Endothelial cell of umbilical vein (primary cell): ENCODE measurements at regions not wholly inside any gene's neighbourhood (a gene's known extent, or its start where the extent isn't known, plus 50 kb on each side); places are given as distances from the start of the nearest gene placed in this dataset.
"Not testable (repeated sequence)": the region's sequence is repeated elsewhere in the genome, so short reads cannot be mapped to it uniquely, and the experiment has no call there.

Source experiments
- BruUV-seq: library from RNA; stranded (reverse); fragments of 400-500 nt; replicated peaks from 2 replicates; lab custom pipeline; 2021; lab: Mats Ljungman, UMichigan
- CTCF ChIA-PET: fragments of 300-600, 350-600 bp; sonication (Branson Sonifier 250); formaldehyde crosslinking; loops from one replicate; lab custom pipeline; 2021; ENCODE audit warnings: antibody characterized with exemption, inconsistent platforms; lab: Charles Lee
- POLR2A ChIA-PET: fragments of 300-600, 350-600 bp; sonication (Branson Sonifier 250); formaldehyde crosslinking; loops from one replicate; lab custom pipeline; 2021; ENCODE audit warnings: antibody characterized with exemption, inconsistent platforms; lab: Charles Lee
- DNase-seq: peaks from one replicate; pipeline ENCODE4 v3.0.0-alpha.2; 2011; ENCODE audit warnings: low read depth, low spot score
- FAIRE-seq: peaks from 2 replicates; lab custom pipeline; 2011; peaks lifted over from hg19 to GRCh38; lab: Jason Lieb, UNC
- H2AFZ ChIP-seq: 2 replicates; pipeline ENCODE4 v1.6.0; 2012; ENCODE audit warnings: low read depth, low read length, control low read depth, inconsistent platforms
- H3K27ac ChIP-seq: 2 replicates; pipeline ENCODE4 v1.5.1; 2011; ENCODE audit warnings: low read depth, mild to moderate bottlenecking, control low read depth, low read length, moderate library complexity; ENCODE audit not compliant: insufficient read depth
- H3K27me3 ChIP-seq, 2 experiments: 2 replicates each; pipeline versions ENCODE4 v1.6.0 to v1.6.1; 2011; ENCODE audit warnings: low read length in 2 of 2, mixed read lengths in 1 of 2; ENCODE audit not compliant: control insufficient read depth in 2 of 2, insufficient read depth in 2 of 2
- H3K36me3 ChIP-seq, 2 experiments: 2 replicates in 1 of 2; 3 replicates in 1 of 2; pipeline ENCODE4 v1.5.1; 2011; ENCODE audit warnings: low read length in 2 of 2, mild to moderate bottlenecking in 1 of 2, moderate library complexity in 1 of 2; ENCODE audit not compliant: control insufficient read depth in 2 of 2, insufficient read depth in 2 of 2; ENCODE audit errors: extremely low read depth in 1 of 2
- H3K4me1 ChIP-seq: 3 replicates; pipeline ENCODE4 v1.5.1; 2011; ENCODE audit warnings: mild to moderate bottlenecking, low read length; ENCODE audit not compliant: control insufficient read depth, insufficient read depth; ENCODE audit errors: extremely low read depth
- H3K4me2 ChIP-seq: 2 replicates; pipeline ENCODE4 v1.6.1; 2011; ENCODE audit warnings: low read length, control low read depth, mixed read lengths; ENCODE audit not compliant: insufficient read depth
- H3K4me3 ChIP-seq, 3 experiments: fragments of 200-600 bp in 1 of 3; sonication (generic), shearing (Covaris generic) in 1 of 3; replicated peaks in 1 of 3; 2 replicates each; pipeline ENCODE4 v1.5.1; 2011 to 2016; ENCODE audit warnings: control low read depth in 3 of 3, low read length in 3 of 3, mild to moderate bottlenecking in 2 of 3, inconsistent platforms in 1 of 3, low read depth in 1 of 3, moderate library complexity in 1 of 3; ENCODE audit not compliant: insufficient read depth in 1 of 3
- H3K79me2 ChIP-seq: 2 replicates; pipeline ENCODE4 v1.6.0; 2012; ENCODE audit warnings: low read length, inconsistent platforms; ENCODE audit not compliant: control insufficient read depth, insufficient read depth
- H3K9ac ChIP-seq: replicated peaks from 2 replicates; pipeline ENCODE3; 2011; ENCODE audit warnings: low read length, control low read depth; ENCODE audit not compliant: insufficient read depth; ENCODE audit errors: extremely low read depth
- H3K9me1 ChIP-seq: replicated peaks from 3 replicates; pipeline ENCODE4 v1.6.0; 2011; ENCODE audit warnings: mild to moderate bottlenecking, low read length; ENCODE audit not compliant: control insufficient read depth, insufficient read depth; ENCODE audit errors: extremely low read depth
- H3K9me3 ChIP-seq: replicated peaks from 2 replicates; pipeline ENCODE4 v1.5.1; 2012; ENCODE audit warnings: low read length, inconsistent platforms; ENCODE audit not compliant: control insufficient read depth, insufficient read depth
- H4K20me1 ChIP-seq: replicated peaks from 2 replicates; pipeline ENCODE3; 2011; ENCODE audit warnings: mild to moderate bottlenecking, low read length; ENCODE audit not compliant: control insufficient read depth, insufficient read depth; ENCODE audit errors: extremely low read depth
- dilution Hi-C: fragments of 300-500 bp; cut with MboI; formaldehyde crosslinking; loops from one replicate; pipeline ENCODE4 v1.15.0; 2019; ENCODE audit warnings: low sequenced_read_pairs; ENCODE audit not compliant: extremely low pct_ligation_motif_present
- intact Hi-C: fragments of 100-400 bp; cut with micrococcal nuclease; formaldehyde crosslinking; loops from one replicate; pipeline ENCODE4 v1.10.0; 2022

GRCh38 chr4:189622574-189622973 is 318.1 kb upstream of the FRG1 start:
- dilution Hi-C loops, H3K4me2 ChIP-seq, H3K4me3 ChIP-seq: not testable (repeated sequence)

GRCh38 chr4:189627041-189627440 is 313.6 kb upstream of the FRG1 start:
- CTCF ChIA-PET, H2AFZ ChIP-seq, FAIRE-seq, DNase-seq, H3K27ac ChIP-seq, H3K4me3 ChIP-seq, H3K9me3 ChIP-seq, H3K4me2 ChIP-seq, H3K9ac ChIP-seq, POLR2A ChIA-PET, H3K79me2 ChIP-seq, intact Hi-C loops, H3K4me1 ChIP-seq, H4K20me1 ChIP-seq, H3K9me1 ChIP-seq, H3K27me3 ChIP-seq, BruUV-seq, dilution Hi-C loops, H3K36me3 ChIP-seq: not testable (repeated sequence)

More at GRCh38 chr4:189622574-189622973, 318.1 kb upstream of the FRG1 start:
- H3K79me2 ChIP-seq, H2AFZ ChIP-seq, H3K36me3 ChIP-seq, FAIRE-seq, H4K20me1 ChIP-seq, H3K9me3 ChIP-seq, DNase-seq, H3K27ac ChIP-seq, H3K4me1 ChIP-seq, POLR2A ChIA-PET, BruUV-seq, H3K9me1 ChIP-seq, CTCF ChIA-PET, intact Hi-C loops, H3K9ac ChIP-seq, H3K27me3 ChIP-seq: not testable (repeated sequence)

- H3K4me2 ChIP-seq, H3K27ac ChIP-seq, dilution Hi-C loops, H3K27me3 ChIP-seq, H3K9ac ChIP-seq, H3K79me2 ChIP-seq, CTCF ChIA-PET, BruUV-seq, H3K36me3 ChIP-seq, POLR2A ChIA-PET, H2AFZ ChIP-seq, H4K20me1 ChIP-seq, FAIRE-seq, DNase-seq, H3K9me3 ChIP-seq, intact Hi-C loops, H3K4me1 ChIP-seq, H3K9me1 ChIP-seq, H3K4me3 ChIP-seq: not testable (repeated sequence)
These were observed 310.9 kb upstream of the FRG1 start for GRCh38 chr4:189629733-189630132.

GRCh38 chr4:189630913-189631567 is 309.6 kb upstream of the FRG1 start:
- H3K4me1 ChIP-seq, H4K20me1 ChIP-seq, H3K9ac ChIP-seq, H3K36me3 ChIP-seq, intact Hi-C loops, dilution Hi-C loops, BruUV-seq, H3K27me3 ChIP-seq, CTCF ChIA-PET, H3K79me2 ChIP-seq, DNase-seq, POLR2A ChIA-PET, H3K9me1 ChIP-seq, H2AFZ ChIP-seq, H3K4me2 ChIP-seq, H3K9me3 ChIP-seq, H3K27ac ChIP-seq, FAIRE-seq, H3K4me3 ChIP-seq: not testable (repeated sequence)
